C1 segment of cervical spinal cord (tissue), 14 donors: ENCODE measurements at regions not wholly inside any gene's neighbourhood (a gene's known extent, or its start where the extent isn't known, plus 50 kb on each side); places are given as distances from the start of the nearest gene placed in this dataset.
A peak's percentile ranks its signal among the peaks of the same experiment; 100 is the strongest.

Experiments
- DNase-seq, 14 donors: peaks; one replicate each; lab custom pipeline; 2025; lab: John Stamatoyannopoulos, UW

DNA sequence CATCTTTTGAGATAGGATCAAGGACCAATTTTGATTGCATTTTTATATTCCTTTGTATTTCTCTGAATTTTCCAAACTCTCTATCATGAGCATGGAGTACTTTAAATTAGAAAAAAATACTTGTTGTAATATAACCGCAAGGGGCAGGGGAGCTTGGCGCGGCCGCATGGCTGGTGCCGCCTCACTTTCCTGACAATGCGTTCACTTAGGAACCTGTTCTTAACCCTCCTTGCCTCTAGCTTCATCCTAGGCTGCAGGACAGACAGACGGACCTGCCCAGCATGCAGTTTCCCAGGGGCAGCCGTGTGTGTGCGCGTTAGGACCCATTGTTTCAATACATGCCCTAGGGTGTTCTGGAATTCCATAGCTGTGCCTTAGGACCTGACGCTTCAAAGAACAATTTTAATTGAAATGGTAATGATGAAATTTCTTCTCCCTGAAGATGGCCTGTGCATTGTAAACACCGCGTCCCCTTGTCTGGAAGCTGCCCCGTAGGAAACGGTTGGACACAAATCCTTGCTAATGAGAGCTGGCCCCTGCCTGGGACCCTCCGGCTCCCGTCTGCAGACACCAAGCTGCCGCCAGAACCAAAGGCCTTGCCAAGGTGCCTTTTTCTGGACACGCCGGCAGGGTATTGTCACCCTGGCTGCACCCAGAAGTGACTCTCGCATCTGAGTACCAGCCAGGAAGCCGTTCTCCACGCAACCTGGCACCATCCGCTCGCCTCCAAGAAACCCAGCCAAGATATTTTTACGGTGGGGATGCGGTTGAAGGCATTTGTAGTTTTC is 466.4 kb downstream of the NPHP4 start:
- no peak for DNase-seq

DNA sequence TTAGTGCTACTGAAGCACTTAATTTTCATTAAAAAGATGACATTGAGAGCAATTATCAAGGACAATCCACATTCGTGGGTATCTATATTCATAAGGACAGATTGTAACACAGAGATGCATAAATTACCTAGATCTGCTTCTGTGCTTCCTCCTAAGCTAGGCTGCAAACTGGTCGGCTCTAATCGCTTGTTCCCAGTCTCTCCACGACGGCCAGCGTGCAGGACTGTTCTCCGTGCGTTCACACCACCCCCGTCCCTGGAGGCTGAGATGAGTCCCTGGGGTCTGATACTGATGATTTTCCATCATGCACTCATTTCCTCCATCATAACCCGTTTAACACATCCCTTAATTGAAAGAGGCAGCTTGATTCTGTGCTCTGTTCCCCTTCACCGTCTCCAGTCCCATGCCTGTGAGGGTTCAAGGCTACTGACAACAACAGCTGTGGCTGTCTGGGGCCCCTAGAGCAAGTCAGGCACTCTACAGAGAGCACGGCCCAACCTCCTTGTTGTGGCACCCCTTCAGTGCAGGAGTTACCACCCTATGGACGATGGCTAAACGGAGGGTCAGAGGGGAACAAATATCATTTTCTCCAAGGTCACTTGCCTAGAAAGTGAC is 469.6 kb downstream of the NPHP4 start:
- no peak for DNase-seq

DNA sequence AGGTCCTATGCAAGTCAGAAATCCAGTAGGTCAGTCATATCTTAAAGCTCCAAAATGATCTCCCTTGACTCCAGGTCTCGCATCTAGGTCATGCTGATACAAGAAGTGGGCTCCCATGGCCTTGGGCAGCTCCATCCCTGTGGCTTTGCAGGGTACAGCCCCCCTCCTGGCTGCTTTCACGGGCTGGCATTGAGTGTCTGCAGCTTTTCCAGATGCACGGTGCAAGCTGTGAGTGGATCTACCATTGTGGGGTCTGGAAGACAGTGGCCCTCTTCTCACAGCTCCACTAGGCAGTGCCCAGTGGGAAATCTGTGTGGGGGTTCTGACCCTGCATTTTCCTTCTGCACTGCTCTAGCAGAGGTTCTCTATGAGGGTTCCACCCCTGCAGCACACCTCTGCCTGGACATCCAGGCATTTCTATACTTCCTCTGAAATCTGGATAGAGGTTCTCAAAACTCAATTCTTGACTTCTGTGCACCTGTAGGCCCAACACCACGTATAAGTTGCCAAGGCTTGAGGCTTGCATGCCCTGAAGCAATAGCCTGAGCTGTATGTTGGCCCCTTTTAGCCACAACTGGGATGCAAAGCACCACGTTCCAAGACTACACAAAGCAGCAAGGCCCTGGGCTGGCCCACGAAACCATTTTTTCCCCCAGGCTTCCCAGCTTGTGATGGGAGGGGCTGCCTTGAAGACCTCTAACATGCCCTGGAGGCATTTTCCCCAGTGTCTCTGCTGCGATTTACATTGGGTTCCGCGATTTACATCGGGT is 472.7 kb downstream of the NPHP4 start:
- DNase-seq: no peak

DNA sequence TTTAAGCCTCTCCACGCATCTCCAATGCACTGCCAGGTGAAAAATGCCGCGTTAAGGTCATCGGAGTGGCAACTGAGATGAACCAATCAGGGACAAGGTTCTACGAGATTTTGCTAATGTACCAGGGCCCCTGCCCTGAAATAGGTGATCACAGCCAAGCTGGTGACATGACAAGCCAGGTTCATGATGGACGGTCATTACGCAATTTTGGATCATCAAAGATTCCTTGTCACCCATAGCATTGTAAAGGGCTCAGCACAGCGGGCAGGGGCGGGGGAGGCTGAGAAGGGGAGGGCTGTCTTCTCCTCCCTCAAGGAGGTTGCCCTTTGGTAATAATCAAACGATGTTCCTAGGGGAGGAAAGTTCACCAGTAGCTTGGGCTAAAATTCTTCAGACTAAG is 475.5 kb downstream of the NPHP4 start:
- DNase-seq: no peak

- no peak for DNase-seq
Observed at GRCh38 chr1:5515501-5515900, 476.7 kb downstream of the NPHP4 start.

GRCh38 chr1:5514527-5515183 is 477.6 kb downstream of the NPHP4 start:
- peak in 10 of 14 donors; percentile 7 to 60 (median 24) for DNase-seq

DNA sequence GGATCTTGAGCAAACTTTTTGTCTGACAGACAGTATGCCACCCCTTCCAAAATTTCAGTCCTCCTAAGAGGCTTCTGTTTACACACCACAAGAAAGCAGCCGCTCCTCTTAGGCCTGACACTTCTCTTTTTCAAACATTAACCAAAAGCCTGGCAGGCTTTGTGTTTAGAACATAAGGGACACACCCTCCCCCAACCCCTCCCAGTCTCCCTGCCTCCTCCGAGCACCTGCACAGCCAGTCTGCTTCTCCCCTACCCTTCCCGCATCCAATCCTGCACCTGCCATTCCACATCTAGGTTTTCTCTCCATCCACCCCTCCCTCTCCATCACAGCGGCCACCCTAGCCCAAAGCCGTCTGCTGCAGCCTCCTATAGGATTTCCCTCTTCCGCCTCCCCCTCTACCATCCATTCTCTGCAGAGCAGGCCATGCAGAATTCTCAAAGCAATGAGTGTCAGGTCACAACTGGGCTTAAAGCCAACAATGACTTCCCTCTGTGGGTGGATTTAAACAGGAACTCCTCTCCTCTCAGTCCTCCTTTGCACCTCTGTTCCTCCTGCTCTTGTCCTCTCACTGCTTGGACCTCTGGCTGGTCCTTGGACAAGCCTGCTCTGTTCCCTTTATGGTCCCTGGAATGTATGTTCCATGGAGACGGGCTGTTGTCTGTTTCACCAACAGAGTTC is 478.2 kb downstream of the NPHP4 start:
- no peak for DNase-seq

- no peak for DNase-seq
Observed at GRCh38 chr1:5513179-5513578, 479.0 kb downstream of the NPHP4 start.

- no peak for DNase-seq
Observed at GRCh38 chr1:5511381-5512097, 480.7 kb downstream of the NPHP4 start.

GRCh38 chr1:5509664-5510452 is 482.4 kb downstream of the NPHP4 start:
- peak in 12 of 14 donors; percentile 8 to 54 (median 20) for DNase-seq

GRCh38 chr1:5508669-5509330 is 483.4 kb downstream of the NPHP4 start:
- no peak for DNase-seq

GRCh38 chr1:5507340-5507739 is 484.9 kb downstream of the NPHP4 start:
- DNase-seq: no peak

GRCh38 chr1:5506634-5507033 is 485.6 kb downstream of the NPHP4 start:
- DNase-seq: no peak

DNA sequence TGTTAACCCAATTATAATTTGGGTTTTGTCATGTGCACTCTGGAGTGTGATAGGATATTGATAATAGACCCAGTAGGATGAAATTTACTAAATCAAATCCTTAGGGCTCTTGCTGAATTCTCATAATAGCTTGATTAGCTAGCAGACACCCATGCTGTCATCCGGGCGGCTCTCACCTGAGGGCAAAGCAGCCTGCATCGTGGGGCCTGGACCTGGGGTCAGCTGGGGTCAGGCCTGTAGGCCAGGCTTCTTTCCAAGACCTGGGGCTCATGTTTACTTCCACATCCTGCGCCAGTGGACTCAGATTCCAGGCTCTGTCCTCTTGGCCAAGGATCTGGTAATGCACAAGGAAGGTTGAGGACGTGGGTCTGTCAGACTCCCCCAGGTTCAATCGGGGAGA is 486.3 kb downstream of the NPHP4 start:
- no peak for DNase-seq

GRCh38 chr1:5504364-5504740 is 487.9 kb downstream of the NPHP4 start:
- DNase-seq: peak in 2 of 14 donors; percentile 3 to 13

DNA sequence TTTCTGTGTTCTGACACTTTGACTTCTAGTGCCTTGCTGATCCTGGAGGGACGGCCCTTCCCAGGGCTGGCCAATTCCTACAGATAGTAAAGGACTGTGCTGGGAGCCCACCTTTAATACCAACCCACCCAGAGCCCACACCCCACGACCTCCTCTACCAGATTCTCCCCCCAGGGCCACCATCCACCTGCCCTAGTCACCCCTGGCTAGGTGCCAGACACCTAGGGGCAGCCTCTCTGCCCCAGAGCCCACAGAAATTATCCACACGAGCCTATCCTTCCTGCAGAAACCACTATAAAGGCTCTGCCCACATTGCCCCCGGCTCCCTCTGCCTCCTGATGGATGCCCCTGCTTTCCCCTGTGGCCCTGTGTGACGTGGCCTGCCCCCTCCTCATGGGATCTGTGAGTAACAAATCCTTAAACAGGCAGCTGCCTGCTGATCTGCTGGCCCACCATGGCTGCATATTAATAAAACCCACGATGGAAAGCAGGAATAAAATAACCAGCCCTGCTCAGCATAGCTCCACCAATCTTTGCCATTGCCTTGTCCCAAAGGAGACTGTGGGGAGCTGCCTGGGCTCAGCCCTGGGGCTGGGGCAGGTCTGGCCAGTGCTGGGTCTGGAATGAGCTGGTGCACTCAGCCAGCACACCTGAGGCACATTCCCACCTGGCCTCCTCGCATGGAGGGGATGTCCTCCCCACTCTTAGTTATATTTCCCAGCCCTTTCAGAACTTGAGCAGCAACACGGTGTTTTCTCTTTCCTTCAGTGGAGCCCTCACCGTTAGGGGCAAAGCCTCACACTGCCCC is 488.5 kb downstream of the NPHP4 start:
- no peak for DNase-seq

DNA sequence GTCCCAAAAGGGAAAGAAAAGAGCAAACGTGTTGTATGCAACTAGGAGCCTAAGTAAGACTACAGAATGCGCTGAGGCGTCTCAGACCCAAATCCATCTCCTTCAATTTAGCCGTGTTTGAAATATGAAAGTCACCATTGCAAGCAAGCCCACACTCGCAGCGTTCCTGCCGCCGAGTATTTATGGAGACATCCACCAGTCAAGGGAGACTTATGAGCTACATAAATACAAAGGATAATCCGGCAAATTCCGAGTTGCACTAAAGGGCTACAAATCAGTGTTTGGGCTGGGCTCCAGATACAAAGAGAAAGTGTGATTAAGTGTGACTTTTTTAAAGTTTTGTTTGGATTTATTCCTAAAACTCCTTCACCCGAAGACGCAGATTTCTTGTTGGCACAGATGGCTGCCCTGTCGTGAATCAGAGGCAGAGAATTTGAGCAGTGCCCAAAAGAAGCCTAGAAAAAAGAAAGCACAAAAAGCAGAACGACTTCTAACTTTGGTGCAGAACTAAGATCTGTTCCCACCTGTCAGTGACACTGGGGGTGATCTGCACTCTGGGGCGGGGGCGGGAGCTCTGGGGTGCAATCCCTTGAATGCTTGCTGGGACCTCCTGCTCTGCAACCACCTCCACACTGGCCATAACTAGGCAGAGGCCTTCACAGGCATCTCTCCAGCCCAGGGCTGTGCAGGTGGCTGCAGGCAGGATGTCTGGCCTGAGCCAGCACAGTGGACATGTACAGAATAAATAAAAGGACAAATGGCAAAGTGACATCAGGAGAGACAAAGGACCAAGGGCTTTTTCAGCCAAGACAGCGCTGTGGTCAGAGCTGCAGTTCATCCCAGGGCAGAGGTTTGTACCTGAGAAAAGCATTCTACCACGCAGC is 489.7 kb downstream of the NPHP4 start:
- peak in 2 of 14 donors; percentile 24 to 94 for DNase-seq
